ENCODE measurements at regions not wholly inside any gene's neighbourhood (a gene's known extent, or its start where the extent isn't known, plus 50 kb on each side); places are given as distances from the start of the nearest gene placed in this dataset.

DNA sequence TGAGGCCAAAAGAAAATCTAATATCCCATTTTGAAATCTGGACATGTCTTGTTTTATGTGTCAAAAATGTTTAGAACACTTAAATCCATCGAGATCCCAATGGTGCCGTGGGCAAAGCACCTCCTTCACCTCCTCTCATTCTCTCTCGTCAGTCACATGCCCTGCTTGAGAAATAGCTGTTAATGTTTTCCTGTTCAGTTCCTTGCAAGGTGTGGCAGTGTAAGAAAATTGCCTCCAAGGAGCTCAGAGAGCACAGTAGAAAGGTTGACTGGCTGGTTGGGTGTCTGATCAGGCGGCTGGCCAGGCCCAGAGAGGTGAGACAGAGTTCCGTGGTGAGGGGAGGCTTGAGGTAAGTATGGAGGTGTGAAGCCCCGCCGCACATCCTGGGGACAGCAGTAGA is 210.2 kb downstream of the TSN start:
- no peak for DNase-seq (ENCODE audit: low read depth)

GRCh38 chr2:121966663-121967062 is 211.2 kb downstream of the TSN start:
- no peak for DNase-seq (ENCODE audit: low read depth)

DNA sequence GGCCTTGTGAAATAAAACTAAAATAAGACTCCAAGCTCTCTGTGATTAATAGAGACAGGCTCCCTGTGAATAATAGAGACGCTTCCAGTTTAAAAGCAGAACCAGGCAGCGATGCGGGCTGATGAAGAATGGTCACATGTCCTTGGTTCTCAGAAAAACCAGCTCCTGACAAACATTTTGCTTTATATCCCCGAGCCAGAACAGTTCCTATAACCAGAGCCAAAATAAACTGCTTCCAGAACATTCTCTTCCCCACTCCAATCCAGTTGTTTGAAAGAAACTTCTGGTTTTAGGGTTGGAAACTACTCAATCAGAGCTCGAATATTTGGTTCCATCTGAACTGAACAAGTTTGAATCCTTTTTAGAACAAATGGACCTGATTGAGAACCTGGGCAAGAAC is 213.7 kb downstream of the TSN start:
- DNase-seq (ENCODE audit: low read depth): peak; percentile 6

DNA sequence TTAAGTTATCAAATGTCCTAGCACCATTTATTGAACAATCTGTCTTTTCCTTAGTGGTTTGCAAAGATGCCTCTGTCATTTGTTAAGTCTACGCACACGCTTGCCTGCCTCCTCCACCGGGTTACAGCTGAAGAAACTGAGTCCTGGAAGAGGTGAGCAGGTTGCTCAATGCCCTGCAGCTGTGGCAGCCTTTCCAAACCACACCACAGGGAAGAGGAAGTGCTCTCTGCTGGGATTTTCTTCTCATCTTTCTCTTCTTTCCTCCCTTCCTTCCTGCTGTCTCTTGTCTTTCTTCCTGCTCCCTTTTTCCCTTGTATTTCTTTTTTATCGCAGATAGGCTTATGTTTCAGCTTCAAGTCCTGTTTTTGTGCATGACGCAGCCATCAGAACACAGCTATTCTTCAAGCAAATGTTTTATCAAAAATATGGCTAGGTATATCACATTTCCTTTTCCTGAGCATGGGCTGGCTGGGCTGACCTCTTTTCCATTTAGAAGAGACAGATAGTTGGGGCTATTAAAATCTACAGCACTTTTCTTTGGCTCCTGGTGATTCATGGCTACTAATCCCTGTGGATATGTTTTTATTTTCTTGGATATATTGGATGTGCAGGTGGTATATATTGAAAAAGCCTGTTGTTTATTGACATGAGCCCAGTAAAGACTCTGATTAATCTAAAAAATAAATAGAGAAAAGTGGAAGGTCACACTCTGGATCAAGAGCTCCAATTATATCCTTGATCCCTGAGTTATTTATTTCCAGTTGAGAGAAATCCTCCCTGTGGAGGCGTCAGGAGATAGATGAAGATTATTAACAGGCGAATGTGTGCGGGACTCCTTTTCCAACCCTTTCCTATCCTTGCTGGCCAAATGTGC is 214.6 kb downstream of the TSN start:
- DNase-seq (ENCODE audit: low read depth): no peak

- no peak for DNase-seq (ENCODE audit: low read depth)
Observed at GRCh38 chr2:121972203-121972602, 216.8 kb downstream of the TSN start.

GRCh38 chr2:121974897-121975661 is 219.6 kb downstream of the TSN start:
- DNase-seq (ENCODE audit: low read depth): peak; percentile 63

DNA sequence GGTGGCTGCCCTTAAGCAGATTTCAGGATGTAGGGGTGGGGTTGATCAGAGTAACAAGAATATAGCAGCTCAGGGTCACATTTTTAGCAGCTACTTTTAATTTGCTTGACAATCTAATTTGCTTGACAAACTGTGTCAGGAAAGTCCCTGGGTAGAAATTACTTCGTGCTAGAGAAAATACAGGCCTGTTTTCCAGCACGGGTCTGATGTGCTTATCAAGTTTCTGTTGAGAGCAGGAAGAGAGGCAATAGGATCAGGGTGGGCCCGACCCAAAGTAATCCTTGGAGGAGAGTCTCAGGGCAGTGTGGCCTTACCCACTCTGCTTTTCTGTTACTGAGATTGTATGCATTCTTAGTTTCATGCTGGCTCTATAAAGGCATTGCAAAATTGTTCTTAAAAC is 221.5 kb downstream of the TSN start:
- no peak for DNase-seq (ENCODE audit: low read depth)

DNA sequence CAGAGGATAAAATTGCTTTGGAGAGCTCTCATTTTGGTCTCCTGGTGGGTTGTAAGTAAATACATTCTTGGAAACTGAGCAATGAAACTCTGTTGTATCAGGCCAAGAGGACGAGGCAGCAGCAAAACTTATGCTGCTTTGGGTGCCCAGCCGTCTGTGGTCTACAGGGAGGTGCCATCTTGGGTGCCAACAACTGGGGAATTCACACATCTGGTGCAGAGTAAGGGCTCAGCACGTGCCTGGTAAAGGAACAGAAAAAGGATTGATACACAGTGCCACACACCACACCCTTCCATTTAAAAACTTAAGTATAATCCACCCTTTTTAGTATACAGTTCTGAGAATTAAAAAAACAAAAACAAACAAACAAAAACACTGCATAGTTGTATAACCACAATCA is 221.9 kb downstream of the TSN start:
- no peak for DNase-seq (ENCODE audit: low read depth)

- DNase-seq (ENCODE audit: low read depth): no peak
Observed at GRCh38 chr2:121992700-121993099, 237.2 kb downstream of the TSN start.

DNA sequence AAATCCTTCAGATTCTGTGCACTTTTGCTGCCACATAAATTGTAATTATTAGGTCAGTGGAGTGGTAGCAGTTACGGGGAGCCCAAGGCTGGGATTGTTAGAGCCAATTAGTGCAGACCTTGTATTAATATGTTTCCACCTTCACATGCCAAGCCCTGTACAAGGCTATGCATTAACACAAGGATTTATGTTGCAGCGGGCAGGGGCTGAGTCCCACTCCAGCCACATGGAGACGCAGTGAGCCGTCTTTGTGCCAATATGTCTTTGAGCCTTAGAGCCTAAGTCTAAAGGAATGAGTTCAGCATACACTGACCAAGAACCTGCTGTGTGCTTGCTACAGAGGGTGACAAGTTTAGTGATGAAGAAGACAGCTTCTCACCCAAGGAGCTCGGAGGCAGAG is 238.2 kb downstream of the TSN start:
- no peak for DNase-seq (ENCODE audit: low read depth)

- no peak for DNase-seq (ENCODE audit: low read depth)
Observed at GRCh38 chr2:121994238-121995206, 239.1 kb downstream of the TSN start.

DNA sequence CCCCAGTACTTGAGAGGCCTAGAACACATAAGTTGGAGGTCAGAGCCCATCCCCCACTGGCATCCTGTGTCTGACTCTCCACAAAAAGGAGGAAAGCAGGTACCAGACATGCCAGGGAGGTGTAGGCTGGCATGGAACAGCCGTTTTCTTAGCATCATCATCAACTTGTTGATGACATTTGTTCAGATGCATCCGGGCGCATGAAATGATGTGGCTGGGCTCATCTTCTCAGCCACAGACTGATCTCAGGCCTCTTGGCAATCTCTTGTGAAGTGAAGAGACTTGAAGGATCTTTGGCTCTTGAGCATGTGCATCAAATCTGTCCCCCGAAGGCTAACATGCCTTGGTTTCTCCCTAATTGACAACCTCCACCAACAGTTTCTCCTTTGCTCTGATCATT is 243.3 kb downstream of the TSN start:
- DNase-seq (ENCODE audit: low read depth): no peak

GRCh38 chr2:121999264-121999663 is 243.8 kb downstream of the TSN start:
- DNase-seq (ENCODE audit: low read depth): no peak

DNA sequence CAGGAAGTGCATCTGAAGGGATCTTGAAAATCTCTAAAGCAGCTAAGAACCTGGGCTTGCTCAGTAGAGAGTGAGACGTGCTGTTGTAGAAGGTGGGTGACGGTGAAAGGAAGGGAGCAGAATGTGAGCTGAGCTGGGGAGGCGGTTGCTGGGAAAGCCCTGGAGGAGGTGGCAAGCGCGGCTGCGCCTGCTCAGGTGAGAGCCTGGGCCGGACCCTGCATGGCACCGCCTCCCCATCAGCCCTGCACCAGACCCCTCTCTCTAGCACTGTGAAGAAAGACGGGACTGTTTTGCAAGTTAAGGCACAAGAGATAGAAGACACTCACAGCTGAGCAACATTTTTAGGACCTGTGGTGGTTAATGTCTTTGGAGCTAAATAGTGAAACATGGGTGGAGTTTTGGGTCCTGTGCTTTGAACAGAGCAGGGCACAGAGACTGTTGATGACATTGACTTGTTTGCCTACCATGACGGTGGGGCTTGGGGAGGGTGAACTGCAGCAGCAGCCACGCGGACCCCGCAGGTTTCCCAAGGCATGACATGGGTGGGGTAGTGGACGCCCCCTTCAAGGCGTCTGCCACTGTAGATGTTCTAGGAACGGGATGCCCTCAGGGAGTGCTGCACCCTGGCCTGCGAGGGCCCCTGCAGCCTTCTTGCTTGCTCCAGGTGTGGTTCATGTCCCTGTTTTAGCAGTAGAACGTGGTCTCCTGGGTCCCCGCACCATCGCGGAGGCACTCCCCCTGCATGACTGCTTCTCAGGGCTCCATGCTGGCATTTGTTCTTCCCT is 245.3 kb downstream of the TSN start:
- no peak for DNase-seq (ENCODE audit: low read depth)

DNA sequence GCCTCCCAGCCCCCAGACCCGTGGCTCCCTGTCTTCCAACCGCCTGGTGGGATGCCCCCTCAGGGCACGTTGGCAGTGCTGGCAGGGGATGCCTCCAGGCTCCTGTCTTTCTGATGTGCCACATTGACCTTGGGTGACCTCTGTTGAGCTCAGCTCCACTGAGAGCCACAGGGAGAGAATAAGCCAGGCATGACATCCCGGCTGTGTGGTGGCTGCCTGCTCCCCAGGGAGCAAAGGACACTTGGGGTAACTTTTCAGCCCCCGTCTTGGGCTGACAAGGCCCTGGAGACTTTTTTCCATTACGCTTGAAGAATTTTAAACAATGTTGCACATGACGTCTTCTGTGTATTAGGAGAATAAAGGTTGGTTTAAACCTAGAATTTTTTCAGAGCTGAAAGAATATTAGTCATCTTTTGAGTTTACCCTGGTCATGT is 246.0 kb downstream of the TSN start:
- DNase-seq (ENCODE audit: low read depth): no peak

GRCh38 chr2:122003196-122003940 is 247.9 kb downstream of the TSN start:
- DNase-seq (ENCODE audit: low read depth): no peak

DNA sequence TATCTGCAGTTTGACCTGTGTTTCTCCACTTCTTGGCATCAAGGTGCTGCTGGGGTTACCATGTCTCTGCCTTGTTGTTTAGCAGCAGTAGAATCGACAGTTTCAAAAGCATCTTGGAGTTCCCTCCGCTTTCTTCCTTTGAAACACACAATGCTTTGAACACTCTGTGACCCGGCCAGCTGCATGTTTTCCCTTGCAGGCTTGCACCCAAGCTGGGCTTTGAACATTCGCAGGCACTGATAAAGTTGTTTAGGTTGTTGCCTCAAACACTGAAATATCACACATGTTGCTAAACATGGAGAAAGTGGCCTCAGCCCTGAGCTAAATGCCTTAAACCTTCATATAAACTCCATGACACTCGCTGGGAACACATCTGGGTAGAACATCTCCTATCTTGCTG is 251.7 kb downstream of the TSN start:
- DNase-seq (ENCODE audit: low read depth): no peak

- DNase-seq (ENCODE audit: low read depth): no peak
Observed at GRCh38 chr2:122007577-122007976, 252.1 kb downstream of the TSN start.

GRCh38 chr2:122009561-122009960 is 254.1 kb downstream of the TSN start:
- no peak for DNase-seq (ENCODE audit: low read depth)

DNA sequence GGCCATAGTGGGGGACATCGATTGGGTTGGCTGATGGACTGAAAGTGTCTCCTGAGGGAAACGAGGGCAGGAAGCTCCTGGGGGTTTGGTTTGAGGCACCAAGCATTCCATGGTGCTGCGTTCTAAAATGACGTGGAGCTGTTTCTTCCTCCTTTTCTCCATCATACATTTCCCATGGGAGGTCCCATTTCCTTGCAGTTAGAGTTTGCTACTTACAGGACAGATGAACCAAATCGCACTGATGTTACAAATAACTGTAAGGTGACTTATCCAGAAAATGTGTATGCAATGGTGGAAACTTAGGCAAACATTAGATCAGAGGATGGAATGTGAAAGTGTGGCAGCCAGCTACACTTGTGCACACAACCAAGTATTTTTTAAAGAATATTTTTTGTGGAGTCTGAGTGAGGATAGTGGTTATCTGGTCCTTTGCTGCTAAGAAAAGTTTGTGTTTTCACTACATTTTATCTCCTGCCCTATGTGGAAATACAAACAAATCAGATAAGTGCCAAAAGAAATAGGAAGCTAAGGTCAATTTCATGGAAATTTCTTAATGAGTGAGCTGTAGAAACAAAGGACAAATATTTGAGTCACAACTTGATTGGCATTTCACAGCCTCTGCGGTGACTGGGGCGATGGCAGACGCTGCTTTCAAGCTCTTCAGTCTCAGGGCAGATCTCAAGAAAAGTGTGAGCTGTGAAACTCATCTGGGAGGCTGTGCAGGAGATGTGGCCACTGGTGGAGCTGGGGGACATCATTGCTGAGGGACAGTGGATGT is 256.2 kb downstream of the TSN start:
- no peak for DNase-seq (ENCODE audit: low read depth)
